ENCODE measurements at regions not wholly inside any gene's neighbourhood (a gene's known extent, or its start where the extent isn't known, plus 50 kb on each side); places are given as distances from the start of the nearest gene placed in this dataset.

- DNase-seq (ENCODE audit: extremely low read depth, insufficient read length), result no peak
- Histone ChIP-seq H3K36me3 (ENCODE audit: control insufficient read depth, insufficient read depth, low read length) (no peaks in the 10 kb centered on the region), H3K4me3 (replicated peaks; ENCODE audit: low read depth, low read length) (no peak overlapping the region), H3K27me3 (replicated peaks; ENCODE audit: control insufficient read depth, insufficient read depth, low read length) (no peaks in the 10 kb centered on the region)
- no peak for TF ChIP-seq CTCF (IDR thresholded peaks at IDR 0.05; ENCODE audit: insufficient read depth, low read length, poor library complexity, severe bottlenecking)
These were observed 331.2 kb upstream of the ATP11B start for GRCh38 chr3:182462152-182462551.

- DNase-seq (ENCODE audit: extremely low read depth, insufficient read length), result no peak
- TF ChIP-seq CTCF (IDR thresholded peaks at IDR 0.05; ENCODE audit: insufficient read depth, low read length, poor library complexity, severe bottlenecking), result no peak
- H3K27me3 ChIP-seq (replicated peaks; ENCODE audit: control insufficient read depth, insufficient read depth, low read length), result no peaks in the 10 kb centered on the region
- H3K4me3 ChIP-seq (replicated peaks; ENCODE audit: low read depth, low read length), result no peak overlapping the region
- no peaks in the 10 kb centered on the region for H3K36me3 ChIP-seq (ENCODE audit: control insufficient read depth, insufficient read depth, low read length)
These were observed 328.7 kb upstream of the ATP11B start for GRCh38 chr3:182464513-182465145.

GRCh38 chr3:182465301-182466185, 327.8 kb upstream of the ATP11B start:
- Histone ChIP-seq H3K4me3 (replicated peaks; ENCODE audit: low read depth, low read length) (no peak overlapping the region), H3K36me3 (ENCODE audit: control insufficient read depth, insufficient read depth, low read length) (no peaks in the 10 kb centered on the region), H3K27me3 (replicated peaks; ENCODE audit: control insufficient read depth, insufficient read depth, low read length) (no peaks in the 10 kb centered on the region)
- no peak for DNase-seq (ENCODE audit: extremely low read depth, insufficient read length)
- no peak for TF ChIP-seq CTCF (IDR thresholded peaks at IDR 0.05; ENCODE audit: insufficient read depth, low read length, poor library complexity, severe bottlenecking)

- H3K27me3 ChIP-seq (replicated peaks; ENCODE audit: control insufficient read depth, insufficient read depth, low read length), result no peaks in the 10 kb centered on the region
- H3K4me3 ChIP-seq (replicated peaks; ENCODE audit: low read depth, low read length), result no peak overlapping the region
- no peaks in the 10 kb centered on the region for H3K36me3 ChIP-seq (ENCODE audit: control insufficient read depth, insufficient read depth, low read length)
- DNase-seq (ENCODE audit: extremely low read depth, insufficient read length), result no peak
- no peak for TF ChIP-seq CTCF (IDR thresholded peaks at IDR 0.05; ENCODE audit: insufficient read depth, low read length, poor library complexity, severe bottlenecking)
These were observed 324.2 kb upstream of the ATP11B start for GRCh38 chr3:182469086-182469485.

GRCh38 chr3:182470187-182470586, 323.1 kb upstream of the ATP11B start:
- DNase-seq (ENCODE audit: extremely low read depth, insufficient read length), result no peak
- Histone ChIP-seq H3K27me3 (replicated peaks; ENCODE audit: control insufficient read depth, insufficient read depth, low read length) (no peaks in the 10 kb centered on the region), H3K36me3 (ENCODE audit: control insufficient read depth, insufficient read depth, low read length) (no peaks in the 10 kb centered on the region), H3K4me3 (replicated peaks; ENCODE audit: low read depth, low read length) (no peak overlapping the region)
- TF ChIP-seq CTCF (IDR thresholded peaks at IDR 0.05; ENCODE audit: insufficient read depth, low read length, poor library complexity, severe bottlenecking), result no peak
